CD4-positive, alpha-beta memory T cell (primary cell): ENCODE measurements at regions not wholly inside any gene's neighbourhood (a gene's known extent, or its start where the extent isn't known, plus 50 kb on each side); places are given as distances from the start of the nearest gene placed in this dataset.

ENCODE experiments used
- CTCF ChIA-PET: fragments of 350-600 bp; sonication (Branson Sonifier 250); formaldehyde crosslinking; loops from one replicate; lab custom pipeline; 2021; ENCODE audit warnings: inconsistent platforms; ENCODE audit not compliant: partially characterized antibody; lab: Charles Lee
- POLR2A ChIA-PET: fragments of 350-600 bp; sonication (Branson Sonifier 250); formaldehyde crosslinking; loops from one replicate; lab custom pipeline; 2021; ENCODE audit not compliant: partially characterized antibody; lab: Charles Lee
- DNase-seq, 5 donors: peaks; one replicate each; pipeline versions ENCODE4 v3.0.0 to v3.0.0-alpha.2; 2020 to 2022; ENCODE audit warnings: mixed read lengths in 1 of 5
- H3K27ac ChIP-seq: one replicate; pipeline ENCODE4 v1.7.0; 2013; ENCODE audit warnings: low read depth, low read length
- H3K27me3 ChIP-seq: 2 replicates; pipeline ENCODE4 v1.7.0; 2013; ENCODE audit warnings: mild to moderate bottlenecking, low read length, moderate library complexity; ENCODE audit not compliant: insufficient read depth
- H3K36me3 ChIP-seq: 2 replicates; pipeline ENCODE4 v1.7.0; 2013; ENCODE audit warnings: mild to moderate bottlenecking, low read length, moderate library complexity; ENCODE audit not compliant: insufficient read depth
- H3K4me1 ChIP-seq: 2 replicates; pipeline ENCODE4 v1.7.0; 2013; ENCODE audit warnings: mild to moderate bottlenecking, low read length, moderate library complexity; ENCODE audit not compliant: insufficient read depth
- H3K4me3 ChIP-seq, 2 donors: one replicate each; pipeline ENCODE4 v1.7.0; 2013; ENCODE audit warnings: low read length in 2 of 2, mild to moderate bottlenecking in 1 of 2
- H3K9me3 ChIP-seq, 2 donors: one replicate each; pipeline ENCODE4 v1.7.0; 2013; ENCODE audit warnings: low read length in 2 of 2, control low read depth in 1 of 2; ENCODE audit not compliant: control insufficient read depth in 1 of 2
- H3K27ac Mint-ChIP-seq, 7 donors: one replicate each; pipeline ENCODE4 v1.8.0; 2020 to 2021; ENCODE audit warnings: mixed read lengths in 7 of 7, mild to moderate bottlenecking in 6 of 7, inconsistent platforms in 3 of 7, moderate library complexity in 3 of 7
- H3K27me3 Mint-ChIP-seq, 2 donors: one replicate each; pipeline ENCODE4 v1.8.0; 2020 to 2021; ENCODE audit warnings: mixed read lengths in 2 of 2
- H3K36me3 Mint-ChIP-seq, 2 donors: one replicate each; pipeline ENCODE4 v1.8.0; 2020 to 2021; ENCODE audit warnings: mixed read lengths in 2 of 2, inconsistent platforms in 1 of 2, mild to moderate bottlenecking in 1 of 2
- H3K4me1 Mint-ChIP-seq, 4 donors: one replicate each; pipeline ENCODE4 v1.8.0; 2020 to 2021; ENCODE audit warnings: mixed read lengths in 4 of 4, mild to moderate bottlenecking in 1 of 4
- H3K4me3 Mint-ChIP-seq, 8 donors: one replicate each; pipeline ENCODE4 v1.8.0; 2020 to 2021; ENCODE audit warnings: mixed read lengths in 8 of 8, mild to moderate bottlenecking in 7 of 8, moderate library complexity in 6 of 8, inconsistent platforms in 3 of 8
- H3K9me3 Mint-ChIP-seq, 8 donors: one replicate each; pipeline ENCODE4 v1.8.0; 2020 to 2021; ENCODE audit warnings: mixed read lengths in 8 of 8, mild to moderate bottlenecking in 5 of 8, inconsistent platforms in 3 of 8, moderate library complexity in 1 of 8
- intact Hi-C: fragments of 100-400 bp; cut with micrococcal nuclease; formaldehyde crosslinking; loops from one replicate; pipeline ENCODE4 v1.15.1; 2023

GRCh38 chr13:73937441-73937840 lies 196.8 kb downstream of the KLF12 start:
- ChIA-PET CTCF (interaction anchor here (0.7 to 2.7 kb wide), 3 partner anchors 8 to 350 kb away, joined by 3 to 14 read pairs (median 3); no protein-coding TSS in a partner anchor), POLR2A (no interaction called here)
- peaks cover 41% of the 10 kb centered on the region in 2 donors for H3K36me3 Mint-ChIP-seq
- Histone ChIP-seq H3K27me3 (no peaks in the 10 kb centered on the region), H3K9me3 (no peaks in the 10 kb centered on the region), H3K4me1 (peaks cover 41% of the 10 kb centered on the region), H3K36me3 (no peaks in the 10 kb centered on the region), H3K4me3 (no peak overlapping the region), H3K27ac (no peak overlapping the region)
- no peak overlapping the region for H3K4me3 Mint-ChIP-seq
- no peaks in the 10 kb centered on the region for H3K9me3 Mint-ChIP-seq
- no peaks in the 10 kb centered on the region for H3K27me3 Mint-ChIP-seq
- peak overlapping the region in 2 of 7 donors; percentile 66 to 72 for H3K27ac Mint-ChIP-seq
- peaks cover 58 to 86% (median 74%) of the 10 kb centered on the region in 4 donors for H3K4me1 Mint-ChIP-seq
- intact Hi-C loops = no loop called here
- DNase-seq = no peak

GRCh38 chr13:73935991-73936390 lies 198.2 kb downstream of the KLF12 start:
- intact Hi-C loops = no loop called here
- ChIA-PET CTCF (no interaction called here), POLR2A (no interaction called here)
- peaks cover 56 to 78% (median 69%) of the 10 kb centered on the region in 4 donors for H3K4me1 Mint-ChIP-seq
- peaks cover 29 to 31% of the 10 kb centered on the region in 2 donors for H3K36me3 Mint-ChIP-seq
- H3K4me1 ChIP-seq = peaks cover 37% of the 10 kb centered on the region
- no peaks in the 10 kb centered on the region for H3K9me3 ChIP-seq
- H3K27ac ChIP-seq = no peak overlapping the region
- H3K27ac Mint-ChIP-seq = peak overlapping the region in 2 of 7 donors; percentile 65 to 69
- no peak overlapping the region for H3K4me3 ChIP-seq
- H3K27me3 Mint-ChIP-seq = no peaks in the 10 kb centered on the region
- H3K27me3 ChIP-seq = no peaks in the 10 kb centered on the region
- no peak for DNase-seq
- H3K9me3 Mint-ChIP-seq = no peaks in the 10 kb centered on the region
- H3K4me3 Mint-ChIP-seq = peak overlapping the region in 2 of 8 donors; percentile 13 to 32
- no peaks in the 10 kb centered on the region for H3K36me3 ChIP-seq

GRCh38 chr13:73934771-73935170 lies 199.4 kb downstream of the KLF12 start:
- H3K27ac Mint-ChIP-seq = peak overlapping the region in 1 of 7 donors; percentile 63
- no peak for DNase-seq
- H3K9me3 Mint-ChIP-seq = no peaks in the 10 kb centered on the region
- no peak overlapping the region for H3K4me3 ChIP-seq
- no peaks in the 10 kb centered on the region for H3K36me3 ChIP-seq
- H3K4me1 ChIP-seq = peaks cover 27% of the 10 kb centered on the region
- peaks cover 22 to 25% of the 10 kb centered on the region in 2 donors for H3K36me3 Mint-ChIP-seq
- H3K27me3 Mint-ChIP-seq = no peaks in the 10 kb centered on the region
- H3K4me3 Mint-ChIP-seq = peak overlapping the region in 3 of 8 donors; percentile 23 to 58 (median 32)
- no peaks in the 10 kb centered on the region for H3K9me3 ChIP-seq
- no peaks in the 10 kb centered on the region for H3K27me3 ChIP-seq
- intact Hi-C loops = no loop called here
- CTCF ChIA-PET = no interaction called here
- H3K27ac ChIP-seq = no peak overlapping the region
- peaks cover 50 to 67% (median 60%) of the 10 kb centered on the region in 4 donors for H3K4me1 Mint-ChIP-seq
- POLR2A ChIA-PET = no interaction called here

GRCh38 chr13:73934215-73934641 lies 200.0 kb downstream of the KLF12 start:
- CTCF ChIA-PET = no interaction called here
- H3K9me3 ChIP-seq = no peaks in the 10 kb centered on the region
- no peaks in the 10 kb centered on the region for H3K27me3 ChIP-seq
- H3K4me3 Mint-ChIP-seq = peak overlapping the region in 5 of 8 donors; percentile 14 to 58 (median 30)
- H3K36me3 Mint-ChIP-seq = peaks cover 20 to 25% of the 10 kb centered on the region in 2 donors
- H3K27me3 Mint-ChIP-seq = no peaks in the 10 kb centered on the region
- POLR2A ChIA-PET = no interaction called here
- H3K4me3 ChIP-seq = no peak overlapping the region
- H3K27ac Mint-ChIP-seq = peak overlapping the region in 4 of 7 donors; percentile 24 to 66 (median 46)
- DNase-seq = no peak
- peaks cover 51 to 68% (median 61%) of the 10 kb centered on the region in 4 donors for H3K4me1 Mint-ChIP-seq
- peaks cover 27% of the 10 kb centered on the region for H3K4me1 ChIP-seq
- no peaks in the 10 kb centered on the region for H3K36me3 ChIP-seq
- intact Hi-C loops = no loop called here
- H3K27ac ChIP-seq = no peak overlapping the region
- H3K9me3 Mint-ChIP-seq = no peaks in the 10 kb centered on the region

GRCh38 chr13:73933795-73934194 lies 200.4 kb downstream of the KLF12 start:
- no peak overlapping the region for H3K4me3 ChIP-seq
- intact Hi-C loops = no loop called here
- H3K4me1 ChIP-seq = peaks cover 29% of the 10 kb centered on the region
- no peaks in the 10 kb centered on the region for H3K27me3 ChIP-seq
- H3K4me3 Mint-ChIP-seq = peak overlapping the region in 5 of 8 donors; percentile 2 to 51 (median 30)
- no peaks in the 10 kb centered on the region for H3K27me3 Mint-ChIP-seq
- DNase-seq = no peak
- H3K36me3 Mint-ChIP-seq = peaks cover 21 to 25% of the 10 kb centered on the region in 2 donors
- H3K9me3 ChIP-seq = no peaks in the 10 kb centered on the region
- no peaks in the 10 kb centered on the region for H3K9me3 Mint-ChIP-seq
- CTCF ChIA-PET = no interaction called here
- no peaks in the 10 kb centered on the region for H3K36me3 ChIP-seq
- peak overlapping the region in 4 of 7 donors; percentile 24 to 66 (median 26) for H3K27ac Mint-ChIP-seq
- POLR2A ChIA-PET = no interaction called here
- H3K4me1 Mint-ChIP-seq = peaks cover 53 to 71% (median 64%) of the 10 kb centered on the region in 4 donors
- H3K27ac ChIP-seq = no peak overlapping the region

GRCh38 chr13:73932091-73932490 lies 202.1 kb downstream of the KLF12 start:
- Histone ChIP-seq H3K9me3 (no peaks in the 10 kb centered on the region), H3K27ac (no peak overlapping the region), H3K36me3 (no peaks in the 10 kb centered on the region), H3K4me3 (no peak overlapping the region), H3K27me3 (no peaks in the 10 kb centered on the region), H3K4me1 (peaks cover 34% of the 10 kb centered on the region)
- CTCF ChIA-PET = no interaction called here
- peaks cover 25 to 26% of the 10 kb centered on the region in 2 donors for H3K36me3 Mint-ChIP-seq
- peaks cover 53 to 67% (median 60%) of the 10 kb centered on the region in 4 donors for H3K4me1 Mint-ChIP-seq
- H3K27me3 Mint-ChIP-seq = no peaks in the 10 kb centered on the region
- no peak overlapping the region for H3K4me3 Mint-ChIP-seq
- H3K9me3 Mint-ChIP-seq = no peaks in the 10 kb centered on the region
- no peak for DNase-seq
- POLR2A ChIA-PET = no interaction called here
- intact Hi-C loops = no loop called here
- peak overlapping the region in 1 of 7 donors; percentile 81 for H3K27ac Mint-ChIP-seq

- ChIA-PET POLR2A (no interaction called here), CTCF (interaction anchor here (0.9 to 1.7 kb wide), 2 partner anchors 7 to 357 kb away, joined by 3 to 4 read pairs; no protein-coding TSS in a partner anchor)
Measured at GRCh38 chr13:73929287-73929932, 204.8 kb downstream of the KLF12 start.

More at GRCh38 chr13:73929287-73929932, 204.8 kb downstream of the KLF12 start:
- intact Hi-C loops = loop anchor here (5.0 kb wide), 1 partner anchor 37 kb away; no protein-coding TSS in a partner anchor
- Histone ChIP-seq H3K36me3 (no peaks in the 10 kb centered on the region), H3K9me3 (no peaks in the 10 kb centered on the region), H3K27me3 (no peaks in the 10 kb centered on the region), H3K27ac (no peak overlapping the region), H3K4me3 (no peak overlapping the region), H3K4me1 (peaks cover 52% of the 10 kb centered on the region)
- H3K27ac Mint-ChIP-seq = peak overlapping the region in 2 of 7 donors; percentile 8
- peak overlapping the region in 1 of 8 donors; percentile 13 for H3K4me3 Mint-ChIP-seq
- no peaks in the 10 kb centered on the region for H3K27me3 Mint-ChIP-seq
- H3K36me3 Mint-ChIP-seq = peaks cover 22 to 29% of the 10 kb centered on the region in 2 donors
- H3K4me1 Mint-ChIP-seq = peaks cover 60 to 73% (median 67%) of the 10 kb centered on the region in 4 donors
- no peaks in the 10 kb centered on the region for H3K9me3 Mint-ChIP-seq
- no peak for DNase-seq
